IPS-20b (cell line): ENCODE measurements at regions not wholly inside any gene's neighbourhood (a gene's known extent, or its start where the extent isn't known, plus 50 kb on each side); places are given as distances from the start of the nearest gene placed in this dataset.

Experiments used
- H3K27ac ChIP-seq: one replicate; pipeline ENCODE4 v1.5.1; 2013; ENCODE audit warnings: low read length
- H3K27me3 ChIP-seq: 2 replicates; pipeline ENCODE4 v1.6.1; 2013; ENCODE audit warnings: mild to moderate bottlenecking, low read length, inconsistent platforms; ENCODE audit not compliant: insufficient read depth
- H3K36me3 ChIP-seq: 2 replicates; pipeline ENCODE4 v1.6.1; 2013; ENCODE audit warnings: low read depth, mild to moderate bottlenecking, inconsistent platforms, low read length, moderate library complexity; ENCODE audit not compliant: insufficient read depth
- H3K4me1 ChIP-seq: 2 replicates; pipeline ENCODE4 v1.6.1; 2013; ENCODE audit warnings: mild to moderate bottlenecking, control low read depth, inconsistent platforms, low read length, moderate library complexity; ENCODE audit not compliant: insufficient read depth
- H3K4me3 ChIP-seq: 2 replicates; pipeline ENCODE4 v1.5.1; 2013; ENCODE audit warnings: mild to moderate bottlenecking, low read length, inconsistent platforms
- H3K9ac ChIP-seq: 2 replicates; pipeline ENCODE4 v1.6.1; 2013; ENCODE audit warnings: low read depth, mild to moderate bottlenecking, inconsistent platforms, low read length, moderate library complexity
- H3K9me3 ChIP-seq: 2 replicates; pipeline ENCODE4 v1.6.1; 2013; ENCODE audit warnings: mild to moderate bottlenecking, low read depth, low read length, inconsistent platforms; ENCODE audit not compliant: insufficient read depth

DNA sequence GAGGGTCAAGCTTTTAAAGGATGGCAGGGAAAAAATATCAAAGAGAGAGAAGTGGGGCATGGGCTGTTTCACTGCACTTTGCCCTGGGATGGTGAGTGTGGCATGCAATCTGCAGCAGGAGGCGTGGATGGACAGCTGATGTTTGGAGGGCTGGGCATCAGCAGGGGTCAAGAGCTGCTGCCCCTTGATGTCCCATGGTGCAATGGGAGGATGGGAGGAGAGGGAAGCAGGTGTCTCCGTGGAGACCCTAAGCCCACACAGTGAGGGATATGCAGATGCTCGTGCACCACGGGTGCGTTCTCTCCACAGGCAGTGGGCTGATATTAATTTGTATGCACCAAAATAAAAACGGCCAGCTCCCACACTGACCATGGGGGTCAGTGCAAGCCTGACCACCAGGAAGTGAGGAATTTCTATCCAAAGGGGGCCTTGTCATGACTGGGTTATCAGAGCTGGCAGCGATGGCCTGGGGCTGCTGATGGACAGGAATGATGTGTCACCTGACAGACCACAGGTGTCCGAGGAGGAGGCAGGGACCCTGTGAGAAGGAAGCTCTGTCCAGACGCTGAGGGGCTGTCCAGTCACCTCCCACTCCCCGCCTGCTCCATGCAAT is 183.6 kb downstream of the IRF8 start:
- H3K9me3 ChIP-seq = no peaks in the 10 kb centered on the region
- no peaks in the 10 kb centered on the region for H3K4me1 ChIP-seq
- H3K27me3 ChIP-seq = no peaks in the 10 kb centered on the region; the same call in 1 of the 2 replicates
- no peak overlapping the region for H3K9ac ChIP-seq
- no peaks in the 10 kb centered on the region for H3K36me3 ChIP-seq
- H3K27ac ChIP-seq = no peak overlapping the region
- no peak overlapping the region for H3K4me3 ChIP-seq

GRCh38 chr16:86083382-86084002 is 184.5 kb downstream of the IRF8 start:
- H3K4me3 ChIP-seq = no peak overlapping the region
- peaks cover 5% of the 10 kb centered on the region; the same call in 1 of the 2 replicates for H3K4me1 ChIP-seq
- no peaks in the 10 kb centered on the region for H3K36me3 ChIP-seq
- H3K27me3 ChIP-seq = no peaks in the 10 kb centered on the region
- no peaks in the 10 kb centered on the region for H3K9me3 ChIP-seq
- H3K9ac ChIP-seq = no peak overlapping the region
- no peak overlapping the region for H3K27ac ChIP-seq

DNA sequence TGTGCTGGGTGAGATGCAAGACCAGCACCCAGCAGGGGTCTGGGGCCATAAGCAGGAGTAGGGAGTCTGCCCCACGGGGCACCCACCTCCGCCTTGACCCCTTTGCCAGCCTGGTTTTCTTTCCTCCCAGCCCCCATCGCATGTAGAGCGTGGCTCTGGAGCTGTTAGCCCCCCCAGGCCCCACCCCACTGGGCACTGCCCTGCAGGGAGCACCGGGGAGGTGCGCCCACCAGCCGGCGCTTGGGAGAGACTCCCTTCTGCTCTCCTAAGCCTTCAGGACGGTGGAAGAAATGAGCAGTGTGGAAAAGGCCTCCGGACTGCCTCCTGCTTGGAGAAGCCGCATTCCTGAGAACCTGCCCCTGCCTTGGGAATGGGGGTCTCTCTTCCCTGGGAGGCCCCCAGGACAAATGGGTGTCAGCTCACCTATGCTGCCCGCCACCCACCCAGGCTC is 186.2 kb downstream of the IRF8 start:
- no peaks in the 10 kb centered on the region for H3K9me3 ChIP-seq
- no peaks in the 10 kb centered on the region for H3K36me3 ChIP-seq
- peaks cover 5% of the 10 kb centered on the region; the same call in 1 of the 2 replicates for H3K4me1 ChIP-seq
- H3K9ac ChIP-seq = no peak overlapping the region
- H3K4me3 ChIP-seq = no peak overlapping the region
- H3K27ac ChIP-seq = no peak overlapping the region
- no peaks in the 10 kb centered on the region for H3K27me3 ChIP-seq

- Histone ChIP-seq H3K9me3 (no peaks in the 10 kb centered on the region), H3K27me3 (no peaks in the 10 kb centered on the region), H3K4me1 (peaks cover 5% of the 10 kb centered on the region; the same call in 1 of the 2 replicates), H3K27ac (no peak overlapping the region), H3K9ac (no peak overlapping the region), H3K36me3 (no peaks in the 10 kb centered on the region), H3K4me3 (no peak overlapping the region)
These were observed 186.8 kb downstream of the IRF8 start for GRCh38 chr16:86085795-86086194.

DNA sequence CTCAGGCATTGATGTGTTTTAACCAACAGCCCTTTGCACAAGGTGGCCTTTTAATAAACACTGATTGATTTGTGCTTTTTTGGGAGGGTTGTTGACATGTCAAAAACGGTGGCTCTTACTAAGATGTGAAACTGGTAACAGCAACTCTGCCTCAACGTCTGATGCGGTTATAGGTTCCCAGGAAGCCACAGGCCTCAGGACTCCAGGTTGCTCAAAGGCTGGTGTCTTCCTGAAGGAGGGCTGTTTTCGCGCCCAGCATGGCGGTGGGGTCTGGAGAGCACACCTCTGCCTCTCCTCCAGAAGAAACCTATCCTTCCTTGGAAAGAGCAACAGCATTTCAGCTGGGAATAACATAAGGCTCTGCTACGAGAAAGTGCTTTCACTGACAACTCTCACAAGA is 187.5 kb downstream of the IRF8 start:
- Histone ChIP-seq H3K36me3 (no peaks in the 10 kb centered on the region), H3K27me3 (no peaks in the 10 kb centered on the region)

GRCh38 chr16:86087011-86087895 is 188.3 kb downstream of the IRF8 start:
- Histone ChIP-seq H3K4me1 (peaks cover 5% of the 10 kb centered on the region; the same call in 1 of the 2 replicates), H3K36me3 (no peaks in the 10 kb centered on the region), H3K27ac (no peak overlapping the region), H3K9ac (no peak overlapping the region), H3K4me3 (no peak overlapping the region), H3K27me3 (no peaks in the 10 kb centered on the region), H3K9me3 (no peaks in the 10 kb centered on the region)

More for the DNA sequence above, 187.5 kb downstream of the IRF8 start:
- Histone ChIP-seq H3K4me3 (no peak overlapping the region), H3K9ac (no peak overlapping the region), H3K4me1 (peaks cover 5% of the 10 kb centered on the region; the same call in 1 of the 2 replicates), H3K9me3 (no peaks in the 10 kb centered on the region), H3K27ac (no peak overlapping the region)

- Histone ChIP-seq H3K4me1 (peaks cover 5% of the 10 kb centered on the region; the same call in 1 of the 2 replicates), H3K27ac (no peak overlapping the region), H3K9ac (no peak overlapping the region), H3K4me3 (no peak overlapping the region), H3K27me3 (no peaks in the 10 kb centered on the region), H3K36me3 (no peaks in the 10 kb centered on the region), H3K9me3 (no peaks in the 10 kb centered on the region)
These were observed 188.9 kb downstream of the IRF8 start for GRCh38 chr16:86087896-86088230.

DNA sequence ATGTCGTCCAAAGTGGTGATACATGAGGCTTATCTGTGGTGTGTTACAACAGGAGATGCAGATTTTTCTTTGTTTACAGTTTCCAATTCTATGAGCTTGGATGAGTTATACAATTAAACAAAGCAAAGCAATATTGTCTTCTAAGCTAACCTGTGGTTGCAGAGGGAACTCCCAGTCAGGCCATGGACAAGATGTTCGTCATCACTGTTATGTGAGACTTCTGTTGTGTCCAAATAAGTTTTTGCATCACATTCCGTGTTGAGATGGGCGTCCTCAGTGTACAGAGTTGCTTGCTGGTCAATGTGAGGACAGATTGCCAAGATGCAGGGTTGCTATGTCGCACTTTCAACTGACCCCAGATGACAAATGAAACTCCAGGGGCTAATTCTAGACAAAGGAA is 189.3 kb downstream of the IRF8 start:
- Histone ChIP-seq H3K4me3 (no peak overlapping the region), H3K36me3 (no peaks in the 10 kb centered on the region), H3K4me1 (peaks cover 5% of the 10 kb centered on the region; the same call in 1 of the 2 replicates), H3K9ac (no peak overlapping the region), H3K9me3 (no peaks in the 10 kb centered on the region), H3K27me3 (no peaks in the 10 kb centered on the region), H3K27ac (no peak overlapping the region)

GRCh38 chr16:86088816-86089215 is 189.9 kb downstream of the IRF8 start:
- Histone ChIP-seq H3K9ac (no peak overlapping the region), H3K4me1 (peaks cover 5% of the 10 kb centered on the region; the same call in 1 of the 2 replicates), H3K36me3 (no peaks in the 10 kb centered on the region), H3K27ac (no peak overlapping the region), H3K27me3 (no peaks in the 10 kb centered on the region), H3K9me3 (no peaks in the 10 kb centered on the region), H3K4me3 (no peak overlapping the region)

GRCh38 chr16:86089334-86089900 is 190.5 kb downstream of the IRF8 start:
- H3K27ac ChIP-seq = no peak overlapping the region
- H3K36me3 ChIP-seq = no peaks in the 10 kb centered on the region
- H3K9ac ChIP-seq = no peak overlapping the region
- peaks cover 5% of the 10 kb centered on the region; the same call in 1 of the 2 replicates for H3K4me1 ChIP-seq
- no peak overlapping the region for H3K4me3 ChIP-seq
- H3K27me3 ChIP-seq = no peaks in the 10 kb centered on the region
- H3K9me3 ChIP-seq = no peaks in the 10 kb centered on the region

GRCh38 chr16:86089991-86090390 is 191.0 kb downstream of the IRF8 start:
- Histone ChIP-seq H3K27me3 (no peaks in the 10 kb centered on the region), H3K9me3 (no peaks in the 10 kb centered on the region), H3K27ac (no peak overlapping the region), H3K4me3 (no peak overlapping the region), H3K9ac (no peak overlapping the region), H3K36me3 (no peaks in the 10 kb centered on the region), H3K4me1 (peaks cover 5% of the 10 kb centered on the region; the same call in 1 of the 2 replicates)
